SH-SY5Y (cell line): ENCODE measurements at regions not wholly inside any gene's neighbourhood (a gene's known extent, or its start where the extent isn't known, plus 50 kb on each side); places are given as distances from the start of the nearest gene placed in this dataset.

ENCODE experiments used
- GATA2 ChIP-seq: IDR thresholded peaks from 2 replicates; pipeline ENCODE4 v1.6.1; 2011; ENCODE audit warnings: mild to moderate bottlenecking, low read depth, low read length
- GATA3 ChIP-seq: IDR thresholded peaks from 2 replicates; pipeline ENCODE4 v1.6.1; 2011; ENCODE audit warnings: low read depth, mild to moderate bottlenecking, low read length, moderate library complexity

DNA sequence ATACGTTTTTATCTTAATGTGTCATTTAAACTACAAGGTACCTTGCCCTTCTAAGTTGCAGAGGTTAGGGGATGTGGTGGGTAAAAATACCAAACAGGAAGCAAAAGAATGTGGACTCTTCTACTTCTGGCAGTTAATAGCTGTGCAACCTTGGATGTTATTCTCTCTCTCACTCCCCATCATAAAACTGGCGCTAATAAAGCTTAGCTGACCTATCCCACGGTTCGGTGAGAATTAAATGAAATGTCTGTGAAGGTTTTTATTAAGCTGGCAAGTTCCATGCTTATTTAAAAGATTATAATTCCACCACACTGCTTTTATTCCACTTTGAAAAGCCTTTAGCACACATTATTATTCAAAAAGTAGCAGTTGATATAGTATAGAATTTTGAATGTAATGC, 127.8 kb upstream of the SLC22A23 start:
- TF ChIP-seq GATA2 (no peak), GATA3 (no peak)
